ENCODE measurements at regions not wholly inside any gene's neighbourhood (a gene's known extent, or its start where the extent isn't known, plus 50 kb on each side); places are given as distances from the start of the nearest gene placed in this dataset.

- TF ChIP-seq POLR2A (IDR thresholded peaks at IDR 0.05; ENCODE audit: low read length) (no peak), GATA1 (IDR thresholded peaks at IDR 0.05; ENCODE audit: low read depth, low read length) (no peak)
Observed at GRCh38 chr3:76509179-76509830, 530.6 kb upstream of the ROBO2 start.

Measured in erythroblast (primary cell).